ENCODE measurements at regions not wholly inside any gene's neighbourhood (a gene's known extent, or its start where the extent isn't known, plus 50 kb on each side); places are given as distances from the start of the nearest gene placed in this dataset.
"Not testable (repeated sequence)": the region's sequence is repeated elsewhere in the genome, so short reads cannot be mapped to it uniquely, and the experiment has no call there.

DNA sequence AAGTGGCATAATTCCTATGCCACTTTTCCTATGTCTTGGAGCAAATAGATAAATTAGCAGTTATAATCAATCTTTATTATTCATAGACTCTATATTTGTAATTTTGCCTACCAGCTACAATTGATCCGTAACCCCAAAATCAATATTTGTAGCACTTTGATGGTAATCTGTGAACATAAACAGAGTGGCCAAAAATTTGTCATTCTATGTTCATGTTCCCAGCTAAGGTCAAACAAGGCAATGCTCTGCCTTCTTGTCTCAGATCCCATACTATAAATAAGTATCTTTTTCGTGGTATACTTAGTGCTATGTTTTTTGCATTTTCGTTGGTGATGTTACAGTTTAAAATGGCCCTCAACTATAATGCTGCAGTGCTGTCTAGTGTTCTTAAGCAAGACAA, 228.5 kb downstream of the FZD1 start:
- no peaks in the 10 kb centered on the region for H3K4me1 ChIP-seq (ENCODE audit: low read depth)
- DNase-seq (no peak), ATAC-seq (no peak)
- no peaks in the 10 kb centered on the region for H3K9me3 ChIP-seq
- H3K36me3 ChIP-seq (ENCODE audit: low read depth): no peaks in the 10 kb centered on the region
- intact Hi-C loops (cut with DNase I, micrococcal nuclease): no loop called here
- no peak overlapping the region for H3K4me3 ChIP-seq
- TF ChIP-seq, protein P1, sequence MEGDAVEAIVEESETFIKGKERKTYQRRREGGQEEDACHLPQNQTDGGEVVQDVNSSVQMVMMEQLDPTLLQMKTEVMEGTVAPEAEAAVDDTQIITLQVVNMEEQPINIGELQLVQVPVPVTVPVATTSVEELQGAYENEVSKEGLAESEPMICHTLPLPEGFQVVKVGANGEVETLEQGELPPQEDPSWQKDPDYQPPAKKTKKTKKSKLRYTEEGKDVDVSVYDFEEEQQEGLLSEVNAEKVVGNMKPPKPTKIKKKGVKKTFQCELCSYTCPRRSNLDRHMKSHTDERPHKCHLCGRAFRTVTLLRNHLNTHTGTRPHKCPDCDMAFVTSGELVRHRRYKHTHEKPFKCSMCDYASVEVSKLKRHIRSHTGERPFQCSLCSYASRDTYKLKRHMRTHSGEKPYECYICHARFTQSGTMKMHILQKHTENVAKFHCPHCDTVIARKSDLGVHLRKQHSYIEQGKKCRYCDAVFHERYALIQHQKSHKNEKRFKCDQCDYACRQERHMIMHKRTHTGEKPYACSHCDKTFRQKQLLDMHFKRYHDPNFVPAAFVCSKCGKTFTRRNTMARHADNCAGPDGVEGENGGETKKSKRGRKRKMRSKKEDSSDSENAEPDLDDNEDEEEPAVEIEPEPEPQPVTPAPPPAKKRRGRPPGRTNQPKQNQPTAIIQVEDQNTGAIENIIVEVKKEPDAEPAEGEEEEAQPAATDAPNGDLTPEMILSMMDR (IDR thresholded peaks at IDR 0.05): no peak

DNA sequence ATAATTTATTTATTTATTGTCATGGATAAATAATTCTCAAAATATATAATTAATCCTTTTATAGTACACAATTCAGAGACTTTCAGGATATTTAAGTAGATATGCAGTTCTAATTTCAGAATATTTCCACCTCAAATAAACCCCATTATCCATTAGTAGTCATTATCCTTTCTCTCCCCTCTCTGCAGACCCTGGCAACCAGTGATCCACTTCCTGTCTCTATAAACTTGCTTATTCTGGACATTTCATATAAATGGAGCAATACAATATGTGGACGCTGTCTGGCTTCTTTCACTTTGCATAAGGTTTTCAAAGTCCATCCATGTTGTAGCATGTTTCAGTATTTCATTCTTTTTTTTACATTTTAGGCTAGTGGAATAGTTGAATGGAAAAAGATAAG, 230.2 kb downstream of the FZD1 start:
- intact Hi-C loops (cut with DNase I, micrococcal nuclease): no loop called here
- Histone ChIP-seq H3K9me3 (peaks cover 5% of the 10 kb centered on the region), H3K4me1 (ENCODE audit: low read depth) (no peaks in the 10 kb centered on the region), H3K36me3 (ENCODE audit: low read depth) (no peaks in the 10 kb centered on the region), H3K4me3 (no peak overlapping the region)
- ATAC-seq (no peak), DNase-seq (no peak)
- TF ChIP-seq, protein P1 (IDR thresholded peaks at IDR 0.05): no peak

DNA sequence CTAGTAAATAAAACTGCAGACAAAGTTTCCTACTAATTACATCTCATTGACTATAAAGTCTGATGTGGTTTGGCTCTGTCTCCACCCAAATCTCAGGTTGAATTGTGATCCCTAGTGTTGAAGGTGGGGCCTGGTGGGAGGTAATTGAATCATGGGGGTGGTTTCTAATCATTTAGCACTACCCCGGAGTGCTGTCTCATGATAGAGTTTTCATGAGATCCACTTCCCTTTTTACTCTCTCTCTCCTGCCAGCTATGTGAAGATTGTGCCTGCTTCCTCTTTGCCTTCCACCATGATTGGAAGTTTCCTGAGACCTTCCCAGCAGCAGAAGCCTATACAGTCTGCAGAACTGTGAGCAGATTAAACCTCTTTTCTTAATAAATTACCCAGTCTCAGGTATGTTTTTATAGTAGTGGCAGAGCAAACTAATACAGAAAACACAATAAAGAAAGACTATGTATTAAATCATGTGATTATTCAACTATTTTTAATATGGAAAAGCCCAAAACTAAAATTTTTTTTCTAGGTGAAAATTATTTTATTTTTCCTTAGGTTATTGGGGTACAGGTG, 232.1 kb downstream of the FZD1 start:
- intact Hi-C loops (cut with DNase I, micrococcal nuclease): no loop called here
- no peak overlapping the region for H3K4me3 ChIP-seq
- H3K9me3 ChIP-seq: peaks cover 5% of the 10 kb centered on the region
- ATAC-seq (no peak), DNase-seq (no peak)
- H3K4me1 ChIP-seq (ENCODE audit: low read depth): no peaks in the 10 kb centered on the region
- TF ChIP-seq, protein P1 (IDR thresholded peaks at IDR 0.05): no peak
- H3K36me3 ChIP-seq (ENCODE audit: low read depth): no peaks in the 10 kb centered on the region

DNA sequence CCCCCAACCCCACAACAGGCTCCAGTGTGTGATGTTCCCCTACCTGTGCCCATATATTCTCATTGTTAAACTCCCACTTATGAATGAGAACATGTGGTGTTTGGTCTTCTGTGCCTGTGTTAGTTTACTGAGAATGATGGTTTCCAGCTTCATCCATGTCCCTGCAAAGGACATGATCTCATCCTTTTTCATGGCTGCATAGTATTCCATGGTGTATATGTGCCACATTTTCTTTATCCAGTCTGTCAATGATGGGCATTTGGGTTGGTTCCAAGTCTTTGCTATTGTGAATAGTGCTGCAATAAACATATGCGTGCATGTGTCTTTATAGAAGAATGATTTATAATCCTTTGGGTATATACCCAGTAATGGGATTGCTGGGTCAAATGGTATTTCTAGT, 233.0 kb downstream of the FZD1 start:
- DNase-seq; ATAC-seq; intact Hi-C loops (cut with DNase I, micrococcal nuclease); H3K4me3 ChIP-seq; H3K36me3 ChIP-seq (ENCODE audit: low read depth); H3K9me3 ChIP-seq; H3K4me1 ChIP-seq (ENCODE audit: low read depth): not testable (repeated sequence)

DNA sequence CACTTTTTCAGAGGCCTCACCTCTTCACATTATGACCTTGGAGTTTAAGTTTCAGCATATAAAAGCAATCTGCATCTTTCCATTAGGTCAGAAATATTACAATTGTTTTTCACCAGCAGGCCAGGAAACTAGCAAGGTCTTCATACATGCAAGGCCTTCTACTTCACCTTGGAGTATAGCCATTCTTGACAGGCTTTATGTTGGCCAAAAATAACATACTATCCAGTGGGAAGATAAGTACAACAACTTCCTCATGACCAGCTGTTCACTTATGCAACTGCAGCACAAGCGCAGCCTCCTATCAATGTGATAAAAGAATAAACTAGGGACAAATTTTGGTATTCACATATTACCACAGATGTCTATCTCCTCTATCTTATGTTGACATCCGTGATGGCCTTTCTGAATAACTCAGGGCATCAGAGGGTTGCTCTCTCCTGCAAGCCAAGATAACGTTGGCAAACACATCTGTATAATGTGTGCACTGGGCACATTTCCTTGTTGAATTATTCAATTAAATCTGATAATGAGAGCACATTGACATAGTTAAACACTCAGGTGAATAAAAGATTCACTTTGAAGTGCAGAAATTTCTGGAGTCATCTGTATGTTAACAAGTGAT, 239.8 kb downstream of the FZD1 start:
- Histone ChIP-seq H3K4me1 (ENCODE audit: low read depth) (no peaks in the 10 kb centered on the region), H3K4me3 (no peak overlapping the region), H3K9me3 (no peaks in the 10 kb centered on the region), H3K36me3 (ENCODE audit: low read depth) (no peaks in the 10 kb centered on the region)
- TF ChIP-seq, protein P1 (IDR thresholded peaks at IDR 0.05): no peak
- intact Hi-C loops (cut with DNase I, micrococcal nuclease): no loop called here
- ATAC-seq (no peak), DNase-seq (no peak)

DNA sequence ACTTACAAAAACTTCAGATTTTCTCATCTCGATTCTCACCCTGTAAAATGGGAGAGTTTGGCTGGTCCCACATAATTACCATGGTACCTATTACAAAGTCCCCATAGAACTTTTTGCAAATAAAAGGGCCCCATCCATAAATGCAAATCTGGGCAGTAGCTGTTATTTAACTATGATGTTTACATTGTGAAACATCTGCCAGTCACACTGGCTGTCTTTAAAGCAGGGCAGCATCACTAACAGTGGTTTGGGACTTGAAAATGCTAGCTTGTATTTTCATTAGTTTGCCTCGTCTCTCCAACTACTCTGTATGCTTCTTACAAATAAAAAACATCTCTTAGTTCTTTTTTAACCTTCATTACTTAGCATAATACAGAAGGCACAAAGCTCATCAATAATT, 240.7 kb downstream of the FZD1 start:
- ATAC-seq (no peak), DNase-seq (no peak)
- Histone ChIP-seq H3K4me1 (ENCODE audit: low read depth) (no peaks in the 10 kb centered on the region), H3K9me3 (no peaks in the 10 kb centered on the region), H3K36me3 (ENCODE audit: low read depth) (no peaks in the 10 kb centered on the region), H3K4me3 (no peak overlapping the region)
- intact Hi-C loops (cut with DNase I, micrococcal nuclease): no loop called here
- TF ChIP-seq, protein P1 (IDR thresholded peaks at IDR 0.05): no peak

DNA sequence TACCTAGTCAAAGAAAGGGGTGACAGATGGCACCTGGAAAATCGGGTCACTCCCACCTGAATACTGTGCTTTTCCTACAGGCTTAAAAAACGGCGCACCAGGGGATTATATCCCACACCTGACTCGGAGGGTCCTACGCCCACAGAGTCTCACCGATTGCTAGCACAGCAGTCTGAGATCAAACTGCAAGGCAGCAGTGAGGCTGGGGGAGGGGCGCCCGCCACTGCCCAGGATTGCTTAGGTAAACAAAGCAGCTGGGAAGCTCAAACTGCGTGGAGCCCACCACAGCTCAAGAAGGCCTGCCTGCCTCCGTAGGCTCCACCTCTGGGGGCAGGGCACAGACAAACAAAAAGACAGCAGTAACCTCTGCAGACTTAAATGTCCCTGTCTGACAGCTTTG, 242.7 kb downstream of the FZD1 start:
- H3K4me3 ChIP-seq; ATAC-seq; DNase-seq; H3K36me3 ChIP-seq (ENCODE audit: low read depth); H3K9me3 ChIP-seq; H3K4me1 ChIP-seq (ENCODE audit: low read depth); intact Hi-C loops (cut with DNase I, micrococcal nuclease): not testable (repeated sequence)

DNA sequence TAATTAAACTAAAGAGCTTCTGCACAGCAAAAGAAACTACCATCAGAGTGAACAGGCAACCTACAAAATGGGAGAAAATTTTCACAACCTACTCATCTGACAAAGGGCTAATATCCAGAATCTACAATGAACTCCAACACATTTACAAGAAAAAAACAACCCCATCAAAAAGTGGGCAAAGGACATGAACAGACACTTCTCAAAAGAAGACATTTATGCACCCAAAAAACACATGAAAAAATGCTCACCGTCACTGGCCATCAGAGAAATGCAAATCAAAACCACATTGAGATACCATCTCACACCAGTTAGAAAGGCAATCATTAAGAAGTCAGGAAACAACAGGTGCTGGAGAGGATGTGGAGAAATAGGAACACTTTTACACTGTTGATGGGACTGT, 247.6 kb downstream of the FZD1 start:
- H3K9me3 ChIP-seq; ATAC-seq; H3K4me3 ChIP-seq; DNase-seq; intact Hi-C loops (cut with DNase I, micrococcal nuclease); H3K4me1 ChIP-seq (ENCODE audit: low read depth); H3K36me3 ChIP-seq (ENCODE audit: low read depth): not testable (repeated sequence)
